ENCODE measurements at regions not wholly inside any gene's neighbourhood (a gene's known extent, or its start where the extent isn't known, plus 50 kb on each side); places are given as distances from the start of the nearest gene placed in this dataset.
"Not testable (repeated sequence)": the region's sequence is repeated elsewhere in the genome, so short reads cannot be mapped to it uniquely, and the experiment has no call there.

GRCh38 chr15:35987056-35987455 is 441.1 kb upstream of the DPH6 start:
- no peak for DNase-seq
- in situ Hi-C loops (cut with HindIII; ENCODE audit: low pct_ligation_motif_present, low pct_unique_long_range_greater_than_20kb, low sequenced_read_pairs) = no loop called here

GRCh38 chr15:35991386-35991785 is 445.4 kb upstream of the DPH6 start:
- in situ Hi-C loops (cut with HindIII; ENCODE audit: low pct_ligation_motif_present, low pct_unique_long_range_greater_than_20kb, low sequenced_read_pairs) = no loop called here
- DNase-seq = no peak

GRCh38 chr15:35992791-35993190 is 446.8 kb upstream of the DPH6 start:
- in situ Hi-C loops (cut with HindIII; ENCODE audit: low pct_ligation_motif_present, low pct_unique_long_range_greater_than_20kb, low sequenced_read_pairs) = no loop called here
- DNase-seq = no peak

GRCh38 chr15:35993196-35993595 is 447.2 kb upstream of the DPH6 start:
- no peak for DNase-seq
- in situ Hi-C loops (cut with HindIII; ENCODE audit: low pct_ligation_motif_present, low pct_unique_long_range_greater_than_20kb, low sequenced_read_pairs) = no loop called here

GRCh38 chr15:35994876-35995275 is 448.9 kb upstream of the DPH6 start:
- in situ Hi-C loops (cut with HindIII; ENCODE audit: low pct_ligation_motif_present, low pct_unique_long_range_greater_than_20kb, low sequenced_read_pairs) = no loop called here
- DNase-seq = no peak

GRCh38 chr15:35998663-35999602 is 453.0 kb upstream of the DPH6 start:
- in situ Hi-C loops (cut with HindIII; ENCODE audit: low pct_ligation_motif_present, low pct_unique_long_range_greater_than_20kb, low sequenced_read_pairs) = no loop called here
- DNase-seq = no peak

GRCh38 chr15:36004891-36005490 is 459.0 kb upstream of the DPH6 start:
- no peak for DNase-seq

GRCh38 chr15:36005542-36005941 is 459.6 kb upstream of the DPH6 start:
- in situ Hi-C loops (cut with HindIII; ENCODE audit: low pct_ligation_motif_present, low pct_unique_long_range_greater_than_20kb, low sequenced_read_pairs) = no loop called here
- DNase-seq = no peak

More at GRCh38 chr15:36004891-36005490, 459.0 kb upstream of the DPH6 start:
- in situ Hi-C loops (cut with HindIII; ENCODE audit: low pct_ligation_motif_present, low pct_unique_long_range_greater_than_20kb, low sequenced_read_pairs) = no loop called here

- in situ Hi-C loops (cut with HindIII; ENCODE audit: low pct_ligation_motif_present, low pct_unique_long_range_greater_than_20kb, low sequenced_read_pairs) = no loop called here
- DNase-seq = no peak
These were observed 461.7 kb upstream of the DPH6 start for GRCh38 chr15:36007699-36008098.

GRCh38 chr15:36008719-36009118 is 462.8 kb upstream of the DPH6 start:
- in situ Hi-C loops (cut with HindIII; ENCODE audit: low pct_ligation_motif_present, low pct_unique_long_range_greater_than_20kb, low sequenced_read_pairs) = no loop called here
- peak; percentile 7 for DNase-seq

- no peak for DNase-seq
- in situ Hi-C loops (cut with HindIII; ENCODE audit: low pct_ligation_motif_present, low pct_unique_long_range_greater_than_20kb, low sequenced_read_pairs) = no loop called here
These were observed 478.2 kb upstream of the DPH6 start for GRCh38 chr15:36024031-36024688.

- in situ Hi-C loops (cut with HindIII; ENCODE audit: low pct_ligation_motif_present, low pct_unique_long_range_greater_than_20kb, low sequenced_read_pairs) = no loop called here
- no peak for DNase-seq
These were observed 480.8 kb upstream of the DPH6 start for GRCh38 chr15:36026627-36027283.

GRCh38 chr15:36029606-36030210 is 483.7 kb upstream of the DPH6 start:
- in situ Hi-C loops (cut with HindIII; ENCODE audit: low pct_ligation_motif_present, low pct_unique_long_range_greater_than_20kb, low sequenced_read_pairs) = no loop called here
- no peak for DNase-seq

- in situ Hi-C loops (cut with HindIII; ENCODE audit: low pct_ligation_motif_present, low pct_unique_long_range_greater_than_20kb, low sequenced_read_pairs) = no loop called here
- DNase-seq = no peak
These were observed 494.1 kb upstream of the DPH6 start for GRCh38 chr15:36039996-36040572.

GRCh38 chr15:36047018-36047716 is 501.2 kb upstream of the DPH6 start:
- in situ Hi-C loops (cut with HindIII; ENCODE audit: low pct_ligation_motif_present, low pct_unique_long_range_greater_than_20kb, low sequenced_read_pairs); DNase-seq: not testable (repeated sequence)

GRCh38 chr15:36050899-36051298 is 504.9 kb upstream of the DPH6 start:
- in situ Hi-C loops (cut with HindIII; ENCODE audit: low pct_ligation_motif_present, low pct_unique_long_range_greater_than_20kb, low sequenced_read_pairs) = no loop called here
- no peak for DNase-seq

GRCh38 chr15:36052641-36053040 is 506.7 kb upstream of the DPH6 start:
- peak; percentile 2 for DNase-seq
- in situ Hi-C loops (cut with HindIII; ENCODE audit: low pct_ligation_motif_present, low pct_unique_long_range_greater_than_20kb, low sequenced_read_pairs) = not testable (repeated sequence)

GRCh38 chr15:36053746-36054145 is 507.8 kb upstream of the DPH6 start:
- in situ Hi-C loops (cut with HindIII; ENCODE audit: low pct_ligation_motif_present, low pct_unique_long_range_greater_than_20kb, low sequenced_read_pairs) = no loop called here
- DNase-seq = peak; percentile 58

Measured in ACHN (cell line).